Ascending aorta (tissue), 2 donors: ENCODE measurements at regions not wholly inside any gene's neighbourhood (a gene's known extent, or its start where the extent isn't known, plus 50 kb on each side); places are given as distances from the start of the nearest gene placed in this dataset.

Source experiments
- DNase-seq, 2 donors: peaks; one replicate each; pipeline ENCODE4 v3.0.0-alpha.2; 2019; ENCODE audit warnings: low spot score in 2 of 2
- H3K27ac ChIP-seq, 2 donors: fragments of 200-600 bp; sonication (generic); one replicate each; pipeline ENCODE4 v1.5.1; 2016 to 2017; ENCODE audit warnings: mild to moderate bottlenecking in 1 of 2
- H3K27me3 ChIP-seq: fragments of 200-600 bp; sonication (generic); one replicate; pipeline ENCODE4 v1.5.1; 2017
- H3K36me3 ChIP-seq, 2 donors: fragments of 200-600 bp; sonication (generic); one replicate each; pipeline ENCODE4 v1.5.1; 2016
- H3K4me1 ChIP-seq, 2 donors: fragments of 200-600 bp; sonication (generic); one replicate each; pipeline ENCODE4 v1.5.1; 2016 to 2017; ENCODE audit warnings: mild to moderate bottlenecking in 1 of 2
- H3K4me3 ChIP-seq, 2 donors: fragments of 200-600 bp; sonication (generic); one replicate each; pipeline ENCODE4 v1.5.1; 2016 to 2017; ENCODE audit warnings: mild to moderate bottlenecking in 1 of 2
- H3K9me3 ChIP-seq, 2 donors: fragments of 200-600 bp; sonication (generic); one replicate each; pipeline ENCODE4 v1.5.1; 2016
- intact Hi-C: fragments of 100-400 bp; cut with DNase I; formaldehyde crosslinking; loops from one replicate; pipeline ENCODE4 v1.15.1; 2023
- TF ChIP-seq, protein P1 (sequence below), 3 experiments: fragments of 200-600 bp in 2 of 3; fragments of 450-650 bp in 1 of 3; sonication (generic) in 2 of 3; IDR thresholded peaks; one replicate each; pipeline ENCODE4 v1.5.1; 2016 to 2019; ENCODE audit warnings: antibody characterized with exemption in 3 of 3, mild to moderate bottlenecking in 1 of 3, moderate library complexity in 1 of 3

DNA sequence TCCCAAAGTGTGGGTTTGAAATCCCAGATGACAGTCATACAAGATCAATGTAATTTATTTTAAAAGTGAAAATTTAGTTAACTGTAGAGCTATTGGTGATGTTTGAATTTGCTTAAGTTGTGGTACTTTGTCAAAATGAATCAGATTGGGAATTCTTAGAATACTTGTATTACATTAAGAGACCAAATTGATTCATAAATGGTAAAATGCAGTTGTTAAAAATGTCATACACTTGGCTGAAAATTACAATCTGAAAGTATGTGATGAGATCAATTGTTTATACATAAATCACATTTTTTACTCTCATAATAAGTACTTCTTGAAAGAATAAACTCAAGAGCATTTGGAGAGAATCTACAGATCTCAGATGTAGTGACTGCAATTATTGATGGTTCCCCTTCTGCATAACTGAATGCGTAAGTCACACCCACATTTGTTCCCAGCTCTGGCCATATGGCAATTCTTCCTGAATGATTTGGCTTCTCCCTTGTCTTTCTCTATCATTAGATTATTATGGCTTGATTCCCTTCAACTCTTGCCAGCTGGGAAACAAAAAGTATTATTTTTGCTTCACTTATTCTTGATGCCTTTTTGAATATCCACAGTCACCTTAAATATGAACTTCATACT, 558.5 kb downstream of the CPS1 start:
- Histone ChIP-seq H3K4me3 (no peak overlapping the region), H3K27me3 (no peaks in the 10 kb centered on the region), H3K27ac (no peak overlapping the region), H3K36me3 (no peaks in the 10 kb centered on the region), H3K9me3 (no peaks in the 10 kb centered on the region), H3K4me1 (no peaks in the 10 kb centered on the region)
- intact Hi-C loops = no loop called here
- TF ChIP-seq, protein P1, sequence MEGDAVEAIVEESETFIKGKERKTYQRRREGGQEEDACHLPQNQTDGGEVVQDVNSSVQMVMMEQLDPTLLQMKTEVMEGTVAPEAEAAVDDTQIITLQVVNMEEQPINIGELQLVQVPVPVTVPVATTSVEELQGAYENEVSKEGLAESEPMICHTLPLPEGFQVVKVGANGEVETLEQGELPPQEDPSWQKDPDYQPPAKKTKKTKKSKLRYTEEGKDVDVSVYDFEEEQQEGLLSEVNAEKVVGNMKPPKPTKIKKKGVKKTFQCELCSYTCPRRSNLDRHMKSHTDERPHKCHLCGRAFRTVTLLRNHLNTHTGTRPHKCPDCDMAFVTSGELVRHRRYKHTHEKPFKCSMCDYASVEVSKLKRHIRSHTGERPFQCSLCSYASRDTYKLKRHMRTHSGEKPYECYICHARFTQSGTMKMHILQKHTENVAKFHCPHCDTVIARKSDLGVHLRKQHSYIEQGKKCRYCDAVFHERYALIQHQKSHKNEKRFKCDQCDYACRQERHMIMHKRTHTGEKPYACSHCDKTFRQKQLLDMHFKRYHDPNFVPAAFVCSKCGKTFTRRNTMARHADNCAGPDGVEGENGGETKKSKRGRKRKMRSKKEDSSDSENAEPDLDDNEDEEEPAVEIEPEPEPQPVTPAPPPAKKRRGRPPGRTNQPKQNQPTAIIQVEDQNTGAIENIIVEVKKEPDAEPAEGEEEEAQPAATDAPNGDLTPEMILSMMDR (IDR thresholded peaks at IDR 0.05) = no peak
- no peak for DNase-seq

DNA sequence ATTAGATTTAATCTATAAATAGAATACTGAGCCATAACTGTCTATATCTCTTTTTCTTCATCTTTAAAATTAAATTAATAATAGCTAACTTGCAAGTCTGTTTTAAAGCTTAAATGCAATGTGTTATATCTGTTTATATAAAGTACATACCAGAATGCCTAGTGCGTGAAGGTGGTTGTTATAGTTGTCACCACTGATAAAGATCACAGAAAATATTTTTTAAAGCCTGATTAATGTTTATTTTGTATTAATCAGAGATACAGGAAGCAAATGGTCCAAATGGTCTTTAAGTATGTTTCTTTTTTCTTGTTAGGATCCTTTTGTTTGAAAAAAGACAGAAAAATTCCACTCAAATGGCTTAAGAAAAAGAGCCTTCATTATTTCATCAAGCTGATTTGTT, 560.6 kb downstream of the CPS1 start:
- Histone ChIP-seq H3K36me3 (no peaks in the 10 kb centered on the region), H3K9me3 (no peaks in the 10 kb centered on the region), H3K4me1 (no peaks in the 10 kb centered on the region), H3K4me3 (no peak overlapping the region), H3K27me3 (no peaks in the 10 kb centered on the region), H3K27ac (no peak overlapping the region)
- intact Hi-C loops = no loop called here
- no peak for DNase-seq
- TF ChIP-seq, protein P1 (IDR thresholded peaks at IDR 0.05) = no peak

DNA sequence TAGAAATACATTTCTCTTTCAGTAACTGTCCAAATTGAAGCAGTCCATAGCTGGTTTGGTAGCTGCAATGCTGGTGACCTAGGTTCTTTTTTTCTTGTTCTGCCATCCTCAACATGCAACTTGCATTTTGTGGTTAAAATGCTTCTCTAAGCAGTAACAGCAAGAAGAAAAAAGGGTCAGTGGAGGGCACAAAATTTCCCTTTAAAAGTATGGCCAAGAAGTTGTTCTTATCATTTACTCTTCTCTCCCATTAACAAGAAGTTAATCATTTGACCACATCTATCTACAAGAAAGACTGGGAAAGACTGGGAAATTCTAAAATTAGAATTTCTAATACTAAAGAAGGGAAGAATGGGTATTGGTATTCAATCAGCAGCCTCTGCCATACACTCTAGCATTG, 569.9 kb downstream of the CPS1 start:
- no peaks in the 10 kb centered on the region for H3K4me1 ChIP-seq
- TF ChIP-seq, protein P1 (IDR thresholded peaks at IDR 0.05) = no peak
- intact Hi-C loops = no loop called here
- DNase-seq = no peak
- H3K27me3 ChIP-seq = no peaks in the 10 kb centered on the region
- no peaks in the 10 kb centered on the region for H3K9me3 ChIP-seq
- H3K36me3 ChIP-seq = no peaks in the 10 kb centered on the region
- H3K4me3 ChIP-seq = no peak overlapping the region
- H3K27ac ChIP-seq = no peak overlapping the region

DNA sequence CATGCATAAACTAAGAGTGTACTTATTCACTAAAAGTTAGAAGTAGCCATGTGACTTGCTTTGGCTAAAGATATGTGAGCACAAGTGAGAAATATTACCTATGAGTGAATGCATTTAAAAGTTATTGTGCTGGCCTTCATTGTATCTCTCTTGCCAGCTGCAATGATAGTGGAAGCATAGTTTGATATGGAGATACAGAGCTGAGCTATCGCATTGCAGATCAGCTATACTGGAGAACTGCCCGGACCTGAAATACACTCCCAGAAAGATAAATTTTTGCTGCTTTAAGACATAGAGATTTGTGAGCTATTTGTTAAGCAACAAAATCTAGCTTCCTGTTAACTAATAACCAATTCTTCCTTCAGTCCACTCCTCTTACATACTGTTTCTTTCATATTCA, 571.1 kb downstream of the CPS1 start:
- Histone ChIP-seq H3K4me1 (no peaks in the 10 kb centered on the region), H3K36me3 (no peaks in the 10 kb centered on the region), H3K27ac (no peak overlapping the region), H3K27me3 (no peaks in the 10 kb centered on the region), H3K4me3 (no peak overlapping the region), H3K9me3 (no peaks in the 10 kb centered on the region)
- DNase-seq = no peak
- intact Hi-C loops = no loop called here
- TF ChIP-seq, protein P1 (IDR thresholded peaks at IDR 0.05) = no peak

DNA sequence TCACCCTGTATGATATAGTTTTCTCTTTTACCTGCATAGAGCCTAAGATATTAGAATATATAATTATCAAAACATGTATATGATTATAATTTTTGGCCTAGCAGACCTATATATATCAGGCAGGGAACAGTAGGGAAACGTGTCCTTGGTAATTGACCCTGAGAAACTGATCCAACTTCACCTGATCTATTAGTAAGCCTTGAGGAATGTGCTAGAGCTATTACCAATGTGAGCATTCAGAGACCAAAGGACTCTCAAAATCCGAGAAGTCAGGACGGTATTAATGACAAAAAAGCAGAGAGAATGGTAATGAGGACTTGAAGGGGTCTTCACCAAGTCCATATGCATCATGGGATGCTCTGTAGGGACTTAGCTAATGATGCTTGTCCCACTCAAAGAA, 571.9 kb downstream of the CPS1 start:
- no peaks in the 10 kb centered on the region for H3K9me3 ChIP-seq
- H3K4me1 ChIP-seq = no peaks in the 10 kb centered on the region
- H3K27me3 ChIP-seq = no peaks in the 10 kb centered on the region
- TF ChIP-seq, protein P1 (IDR thresholded peaks at IDR 0.05) = no peak
- no peaks in the 10 kb centered on the region for H3K36me3 ChIP-seq
- no peak overlapping the region for H3K27ac ChIP-seq
- intact Hi-C loops = no loop called here
- DNase-seq = no peak
- no peak overlapping the region for H3K4me3 ChIP-seq

DNA sequence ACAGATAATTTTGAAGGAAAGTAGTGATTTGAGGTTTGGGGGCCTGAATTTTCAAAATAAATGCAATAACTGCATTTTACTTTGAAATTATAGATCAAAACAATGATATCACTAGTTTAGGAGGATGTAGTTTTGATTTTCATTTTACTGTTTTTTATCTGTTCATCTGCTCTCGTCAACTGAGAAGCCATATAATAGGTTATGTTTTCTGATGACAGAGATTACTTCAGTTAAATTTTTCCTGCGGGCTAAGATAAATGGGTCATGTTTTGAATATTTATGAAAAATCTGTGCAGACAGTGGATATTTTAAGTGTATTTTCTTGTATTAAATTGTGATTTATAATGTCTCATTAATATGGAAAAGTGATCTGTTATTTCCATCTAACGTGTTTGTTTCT, 573.4 kb downstream of the CPS1 start:
- no peaks in the 10 kb centered on the region for H3K9me3 ChIP-seq
- H3K4me3 ChIP-seq = no peak overlapping the region
- no peak overlapping the region for H3K27ac ChIP-seq
- no peaks in the 10 kb centered on the region for H3K36me3 ChIP-seq
- intact Hi-C loops = no loop called here
- no peaks in the 10 kb centered on the region for H3K4me1 ChIP-seq
- DNase-seq = no peak
- TF ChIP-seq, protein P1 (IDR thresholded peaks at IDR 0.05) = no peak
- no peaks in the 10 kb centered on the region for H3K27me3 ChIP-seq
